M059J (cell line): ENCODE measurements at regions not wholly inside any gene's neighbourhood (a gene's known extent, or its start where the extent isn't known, plus 50 kb on each side); places are given as distances from the start of the nearest gene placed in this dataset.

Source experiments
- DNase-seq: peaks from one replicate; pipeline ENCODE4 v3.0.0-alpha.2; 2012; ENCODE audit warnings: low read depth

- no peak for DNase-seq
Observed at GRCh38 chr1:147463022-147463421, 78.3 kb upstream of the BCL9 start.

- DNase-seq: no peak
Observed at GRCh38 chr1:147466543-147466942, 74.8 kb upstream of the BCL9 start.

- no peak for DNase-seq
Observed at GRCh38 chr1:147470079-147470478, 71.2 kb upstream of the BCL9 start.

- DNase-seq: no peak
Observed at GRCh38 chr1:147472489-147472888, 68.8 kb upstream of the BCL9 start.

- DNase-seq: no peak
Observed at GRCh38 chr1:147472966-147473732, 68.2 kb upstream of the BCL9 start.

GRCh38 chr1:147473733-147474049 lies 67.6 kb upstream of the BCL9 start:
- no peak for DNase-seq

GRCh38 chr1:147475488-147475887 lies 65.8 kb upstream of the BCL9 start:
- DNase-seq: no peak

GRCh38 chr1:147478521-147478920 lies 62.8 kb upstream of the BCL9 start:
- peak; percentile 42 for DNase-seq

- DNase-seq: no peak
Observed at GRCh38 chr1:147479864-147480564, 61.3 kb upstream of the BCL9 start.

- DNase-seq: no peak
Observed at GRCh38 chr1:147480565-147480935, 60.8 kb upstream of the BCL9 start.

GRCh38 chr1:147486876-147487656 lies 54.2 kb upstream of the BCL9 start:
- DNase-seq: no peak

- DNase-seq: no peak
Observed at GRCh38 chr1:147491098-147491497, 50.2 kb upstream of the BCL9 start.
